RWPE2 (cell line): ENCODE measurements at regions not wholly inside any gene's neighbourhood (a gene's known extent, or its start where the extent isn't known, plus 50 kb on each side); places are given as distances from the start of the nearest gene placed in this dataset.
"Not testable (repeated sequence)": the region's sequence is repeated elsewhere in the genome, so short reads cannot be mapped to it uniquely, and the experiment has no call there.

Experiments used
- ATAC-seq: fragments of 200-7000 bp; cut with Tn5 transposase; 3 replicates; pipeline ENCODE4 v1.9.1; 2021; ENCODE audit warnings: low read depth
- DNase-seq: peaks from one replicate; pipeline ENCODE4 v3.0.0-alpha.2; 2020; ENCODE audit warnings: low spot score
- H3K27ac ChIP-seq: fragments of 450-650 bp; 2 replicates; pipeline ENCODE4 v1.5.1; 2017; ENCODE audit warnings: mild to moderate bottlenecking; ENCODE audit not compliant: poor library complexity, severe bottlenecking
- H3K27me3 ChIP-seq: fragments of 250-450 bp; sonication (Bioruptor Pico); 2 replicates; pipeline ENCODE4 v1.5.1; 2021; ENCODE audit warnings: mild to moderate bottlenecking, moderate library complexity; ENCODE audit not compliant: insufficient read depth, poor library complexity, severe bottlenecking
- H3K36me3 ChIP-seq: fragments of 250-450 bp; sonication (Bioruptor Pico); 2 replicates; pipeline ENCODE4 v1.5.1; 2020; ENCODE audit warnings: low read depth, mild to moderate bottlenecking, moderate library complexity
- H3K4me1 ChIP-seq: fragments of 250-450 bp; sonication (Bioruptor Pico); 2 replicates; pipeline ENCODE4 v1.5.1; 2021; ENCODE audit warnings: mild to moderate bottlenecking, moderate library complexity; ENCODE audit not compliant: insufficient read depth, poor library complexity, severe bottlenecking
- H3K4me3 ChIP-seq: fragments of 250-450 bp; sonication (Bioruptor Pico); 2 replicates; pipeline ENCODE4 v1.5.1; 2021; ENCODE audit warnings: mild to moderate bottlenecking, moderate library complexity; ENCODE audit not compliant: severe bottlenecking
- H3K9me3 ChIP-seq: fragments of 250-450 bp; sonication (Bioruptor Pico); 2 replicates; pipeline ENCODE4 v1.5.1; 2021; ENCODE audit warnings: mild to moderate bottlenecking, moderate library complexity; ENCODE audit not compliant: severe bottlenecking
- TF ChIP-seq, protein P1 (sequence below): fragments of 450-650 bp; IDR thresholded peaks from one replicate; pipeline ENCODE4 v1.5.1; 2017; ENCODE audit warnings: mild to moderate bottlenecking, moderate library complexity; ENCODE audit not compliant: poor library complexity, severe bottlenecking

DNA sequence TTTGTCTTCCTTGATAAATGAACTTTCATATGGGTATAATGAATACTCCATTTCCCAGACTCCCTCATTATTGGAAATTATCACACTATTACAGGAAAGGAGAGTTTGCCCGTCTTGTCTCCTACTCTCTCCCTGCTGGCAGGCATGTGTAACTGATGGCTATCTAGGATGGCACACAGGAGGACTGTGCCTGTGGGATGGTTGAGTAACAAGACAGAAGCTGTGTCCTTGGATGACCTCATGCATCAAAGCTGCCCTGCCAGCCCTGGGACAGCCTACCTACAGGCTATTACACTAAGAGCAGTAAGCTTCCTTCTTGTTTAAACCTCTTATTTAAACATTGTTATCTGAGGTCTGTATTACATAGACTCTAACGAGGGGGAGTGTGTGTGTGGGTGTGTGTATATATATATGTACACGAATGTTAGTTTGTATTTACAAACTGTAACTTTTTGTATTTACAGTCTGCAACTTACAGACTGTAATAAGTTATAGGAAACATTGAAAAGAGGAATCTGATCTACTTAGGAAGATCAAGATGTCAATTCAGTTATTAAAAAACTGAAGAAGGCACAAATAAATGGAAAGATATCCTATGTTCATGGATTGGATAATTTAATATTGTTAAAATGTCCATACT is 247.6 kb upstream of the ACO1 start:
- no peaks in the 10 kb centered on the region for H3K36me3 ChIP-seq
- ATAC-seq (peak; percentile 78), DNase-seq (no peak)
- H3K27me3 ChIP-seq, result peaks cover 2% of the 10 kb centered on the region
- no peak overlapping the region for H3K27ac ChIP-seq
- TF ChIP-seq, protein P1, sequence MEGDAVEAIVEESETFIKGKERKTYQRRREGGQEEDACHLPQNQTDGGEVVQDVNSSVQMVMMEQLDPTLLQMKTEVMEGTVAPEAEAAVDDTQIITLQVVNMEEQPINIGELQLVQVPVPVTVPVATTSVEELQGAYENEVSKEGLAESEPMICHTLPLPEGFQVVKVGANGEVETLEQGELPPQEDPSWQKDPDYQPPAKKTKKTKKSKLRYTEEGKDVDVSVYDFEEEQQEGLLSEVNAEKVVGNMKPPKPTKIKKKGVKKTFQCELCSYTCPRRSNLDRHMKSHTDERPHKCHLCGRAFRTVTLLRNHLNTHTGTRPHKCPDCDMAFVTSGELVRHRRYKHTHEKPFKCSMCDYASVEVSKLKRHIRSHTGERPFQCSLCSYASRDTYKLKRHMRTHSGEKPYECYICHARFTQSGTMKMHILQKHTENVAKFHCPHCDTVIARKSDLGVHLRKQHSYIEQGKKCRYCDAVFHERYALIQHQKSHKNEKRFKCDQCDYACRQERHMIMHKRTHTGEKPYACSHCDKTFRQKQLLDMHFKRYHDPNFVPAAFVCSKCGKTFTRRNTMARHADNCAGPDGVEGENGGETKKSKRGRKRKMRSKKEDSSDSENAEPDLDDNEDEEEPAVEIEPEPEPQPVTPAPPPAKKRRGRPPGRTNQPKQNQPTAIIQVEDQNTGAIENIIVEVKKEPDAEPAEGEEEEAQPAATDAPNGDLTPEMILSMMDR, result no peak
- no peaks in the 10 kb centered on the region for H3K4me1 ChIP-seq
- H3K4me3 ChIP-seq, result no peak overlapping the region
- H3K9me3 ChIP-seq, result no peaks in the 10 kb centered on the region

DNA sequence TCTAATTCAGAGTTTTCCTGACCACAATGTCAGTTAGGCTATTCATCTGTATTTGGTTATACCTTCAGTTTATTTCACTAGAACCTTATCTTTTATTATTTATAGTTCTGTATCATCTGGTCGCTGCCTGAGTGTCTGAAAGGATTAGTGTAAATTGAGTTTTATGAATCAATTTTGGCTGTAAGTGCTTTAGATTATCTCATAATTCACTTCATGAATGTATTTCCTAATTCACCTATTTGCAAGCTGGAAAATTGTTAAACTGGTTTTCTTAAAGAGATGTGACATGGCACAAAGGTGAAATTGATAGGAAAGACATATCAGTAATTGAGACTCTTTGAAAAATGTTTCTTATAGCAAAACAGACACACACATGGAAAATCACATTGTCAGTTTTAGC is 242.4 kb upstream of the ACO1 start:
- no peak for DNase-seq

DNA sequence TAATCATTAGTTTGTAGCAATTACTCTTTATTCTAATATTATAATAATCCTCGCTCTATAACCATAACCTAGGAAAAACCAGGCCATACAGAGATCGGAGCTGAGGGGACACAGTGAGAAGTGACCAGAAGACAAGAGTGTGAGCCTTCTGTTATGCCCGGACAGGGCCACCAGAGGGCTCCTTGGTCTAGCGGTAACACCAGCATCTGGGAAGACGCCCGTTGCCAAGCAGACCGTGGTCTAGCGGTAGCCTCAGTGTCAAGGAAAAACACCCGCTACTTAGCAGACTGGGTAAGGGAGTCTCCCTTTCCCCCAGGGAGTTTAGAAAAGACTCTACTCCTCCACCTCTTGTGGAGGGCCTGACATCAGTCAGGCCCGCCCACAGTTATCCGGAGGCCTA is 235.9 kb upstream of the ACO1 start:
- not testable (repeated sequence) for H3K4me1 ChIP-seq, ATAC-seq, H3K9me3 ChIP-seq, H3K36me3 ChIP-seq, H3K27me3 ChIP-seq, DNase-seq, H3K4me3 ChIP-seq, H3K27ac ChIP-seq
- TF ChIP-seq, protein P1, result peak; percentile 2

More for the DNA sequence above, 242.4 kb upstream of the ACO1 start:
- no peak overlapping the region for H3K27ac ChIP-seq
- peaks cover 4% of the 10 kb centered on the region for H3K27me3 ChIP-seq
- H3K9me3 ChIP-seq, result no peaks in the 10 kb centered on the region
- H3K4me3 ChIP-seq, result no peak overlapping the region
- no peaks in the 10 kb centered on the region for H3K4me1 ChIP-seq
- TF ChIP-seq, protein P1, result no peak
- H3K36me3 ChIP-seq, result no peaks in the 10 kb centered on the region
- no peak for ATAC-seq

DNA sequence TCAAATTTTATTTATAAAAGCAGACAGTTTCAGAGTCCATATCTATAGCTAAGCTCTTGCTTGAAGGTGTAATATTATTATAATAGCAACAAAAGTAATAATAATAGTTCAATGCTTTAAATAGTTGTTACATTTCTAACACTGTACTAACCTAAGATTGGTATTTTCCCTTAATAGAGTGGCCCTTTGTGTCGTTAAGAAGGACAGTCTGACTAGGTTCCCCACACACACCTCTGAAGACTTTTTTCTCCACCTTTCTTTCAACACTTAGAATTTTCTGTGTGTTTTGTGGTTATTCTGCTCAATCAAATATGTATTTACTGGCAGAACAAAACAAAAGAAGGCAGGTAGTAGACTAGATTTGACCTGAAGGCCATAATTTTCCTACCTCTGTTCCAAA is 223.2 kb upstream of the ACO1 start:
- no peaks in the 10 kb centered on the region for H3K27me3 ChIP-seq
- TF ChIP-seq, protein P1, result no peak
- DNase-seq, result no peak
- H3K4me1 ChIP-seq, result no peaks in the 10 kb centered on the region
- H3K4me3 ChIP-seq, result no peak overlapping the region
- H3K27ac ChIP-seq, result no peak overlapping the region
- no peak for ATAC-seq
- no peaks in the 10 kb centered on the region for H3K36me3 ChIP-seq
- H3K9me3 ChIP-seq, result no peaks in the 10 kb centered on the region

DNA sequence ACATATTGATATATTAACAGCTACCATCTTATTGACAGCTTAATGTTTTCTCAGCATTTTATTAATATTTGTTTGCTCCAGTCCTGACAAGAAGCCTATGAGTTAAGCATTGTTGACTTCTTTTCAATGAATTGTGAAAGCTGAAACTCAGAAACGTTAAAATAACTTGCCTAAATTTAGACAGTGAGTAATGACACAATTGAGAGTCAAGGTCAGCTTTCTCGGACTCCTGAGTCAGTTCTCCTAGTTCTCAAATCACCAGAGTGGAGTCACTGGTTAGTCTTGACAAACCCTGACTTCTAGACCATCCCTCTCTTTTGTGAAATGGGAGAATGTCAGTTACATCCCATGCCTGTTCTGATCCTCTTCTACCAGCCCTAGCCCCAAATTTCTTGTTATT is 222.7 kb upstream of the ACO1 start:
- DNase-seq (no peak), ATAC-seq (no peak)
- H3K36me3 ChIP-seq, result no peaks in the 10 kb centered on the region
- no peak overlapping the region for H3K27ac ChIP-seq
- no peaks in the 10 kb centered on the region for H3K4me1 ChIP-seq
- no peaks in the 10 kb centered on the region for H3K9me3 ChIP-seq
- TF ChIP-seq, protein P1, result no peak
- no peaks in the 10 kb centered on the region for H3K27me3 ChIP-seq
- no peak overlapping the region for H3K4me3 ChIP-seq

DNA sequence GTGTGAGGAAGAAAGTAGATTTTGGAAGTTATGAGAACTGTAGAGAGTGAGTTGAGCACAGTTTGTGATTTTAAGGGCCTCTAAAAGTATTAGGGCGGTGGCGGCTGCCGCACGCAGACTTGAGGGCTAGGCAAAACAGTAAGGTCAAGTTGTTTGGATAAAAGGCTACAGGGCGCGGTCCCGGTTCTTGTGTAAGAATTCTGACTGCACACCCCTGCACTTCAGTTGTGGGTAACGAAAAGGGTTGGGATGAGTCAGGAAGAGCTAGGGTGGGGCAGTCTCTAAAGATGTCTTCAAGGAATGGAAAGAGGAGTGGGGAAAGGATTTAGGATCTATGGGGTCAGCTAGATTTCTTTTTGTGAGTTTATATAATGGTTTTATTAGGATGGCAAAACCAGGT is 218.1 kb upstream of the ACO1 start:
- H3K27ac ChIP-seq, H3K27me3 ChIP-seq, H3K4me1 ChIP-seq, H3K4me3 ChIP-seq, H3K36me3 ChIP-seq, H3K9me3 ChIP-seq, ATAC-seq, DNase-seq: not testable (repeated sequence)
